ENCODE measurements at regions not wholly inside any gene's neighbourhood (a gene's known extent, or its start where the extent isn't known, plus 50 kb on each side); places are given as distances from the start of the nearest gene placed in this dataset.
"Not testable (repeated sequence)": the region's sequence is repeated elsewhere in the genome, so short reads cannot be mapped to it uniquely, and the experiment has no call there.

GRCh38 chr6:119665432-119665831 lies 315.9 kb upstream of the MAN1A1 start:
- TF ChIP-seq CTCF, POLR2A (IDR thresholded peaks at IDR 0.05): not testable (repeated sequence)

All from body of pancreas (tissue), 4 donors.